ENCODE measurements at regions not wholly inside any gene's neighbourhood (a gene's known extent, or its start where the extent isn't known, plus 50 kb on each side); places are given as distances from the start of the nearest gene placed in this dataset.

GRCh38 chr7:18408868-18409267, 86.7 kb upstream of the HDAC9 start:
- ATAC-seq (no peak), FAIRE-seq (no peak)

DNA sequence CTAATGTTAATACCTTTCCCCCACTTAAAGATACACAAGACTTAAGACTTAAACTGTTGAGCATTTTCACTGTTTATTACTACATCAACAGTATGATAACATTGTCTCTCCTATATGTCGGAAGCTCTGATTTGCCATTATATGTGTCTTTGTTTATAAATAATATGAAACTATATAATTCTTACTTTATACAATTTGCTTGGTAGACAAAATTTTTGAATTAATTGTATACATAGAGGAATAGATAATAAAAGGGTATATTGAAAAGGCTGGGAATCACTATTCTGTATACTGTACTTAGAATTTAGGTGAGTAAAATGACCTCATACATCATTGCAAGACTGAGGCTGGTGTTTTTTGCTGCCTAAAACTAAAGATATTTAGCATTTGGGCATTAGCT, 82.1 kb upstream of the HDAC9 start:
- DNase-seq (no peak), FAIRE-seq (peak; percentile 39), ATAC-seq (no peak)
- WGBS, 2 donors = 88 to 97% methylated on average over 1 of the region's 1 CpG
- Histone ChIP-seq H3K27ac (no peak overlapping the region), H3K4me1 (no peaks in the 10 kb centered on the region), H3K9me3 (no peaks in the 10 kb centered on the region), H3K27me3 (no peaks in the 10 kb centered on the region), H3K4me3 (no peak overlapping the region), H3K36me3 (no peaks in the 10 kb centered on the region)
- intact Hi-C loops (cut with DNase I) = no loop called here
- TF ChIP-seq, protein P1, sequence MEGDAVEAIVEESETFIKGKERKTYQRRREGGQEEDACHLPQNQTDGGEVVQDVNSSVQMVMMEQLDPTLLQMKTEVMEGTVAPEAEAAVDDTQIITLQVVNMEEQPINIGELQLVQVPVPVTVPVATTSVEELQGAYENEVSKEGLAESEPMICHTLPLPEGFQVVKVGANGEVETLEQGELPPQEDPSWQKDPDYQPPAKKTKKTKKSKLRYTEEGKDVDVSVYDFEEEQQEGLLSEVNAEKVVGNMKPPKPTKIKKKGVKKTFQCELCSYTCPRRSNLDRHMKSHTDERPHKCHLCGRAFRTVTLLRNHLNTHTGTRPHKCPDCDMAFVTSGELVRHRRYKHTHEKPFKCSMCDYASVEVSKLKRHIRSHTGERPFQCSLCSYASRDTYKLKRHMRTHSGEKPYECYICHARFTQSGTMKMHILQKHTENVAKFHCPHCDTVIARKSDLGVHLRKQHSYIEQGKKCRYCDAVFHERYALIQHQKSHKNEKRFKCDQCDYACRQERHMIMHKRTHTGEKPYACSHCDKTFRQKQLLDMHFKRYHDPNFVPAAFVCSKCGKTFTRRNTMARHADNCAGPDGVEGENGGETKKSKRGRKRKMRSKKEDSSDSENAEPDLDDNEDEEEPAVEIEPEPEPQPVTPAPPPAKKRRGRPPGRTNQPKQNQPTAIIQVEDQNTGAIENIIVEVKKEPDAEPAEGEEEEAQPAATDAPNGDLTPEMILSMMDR (IDR thresholded peaks at IDR 0.05) = no peak

More at GRCh38 chr7:18408868-18409267, 86.7 kb upstream of the HDAC9 start:
- no peak overlapping the region for H3K4me3 ChIP-seq
- intact Hi-C loops (cut with DNase I) = no loop called here
- H3K36me3 ChIP-seq = no peaks in the 10 kb centered on the region
- no peaks in the 10 kb centered on the region for H3K4me1 ChIP-seq
- no peaks in the 10 kb centered on the region for H3K27me3 ChIP-seq
- TF ChIP-seq, protein P1 (IDR thresholded peaks at IDR 0.05) = no peak
- H3K27ac ChIP-seq = no peak overlapping the region
- DNase-seq = no peak
- 63 to 76% methylated on average over 4 of the region's 4 CpGs for WGBS, 2 donors
- H3K9me3 ChIP-seq = no peaks in the 10 kb centered on the region

DNA sequence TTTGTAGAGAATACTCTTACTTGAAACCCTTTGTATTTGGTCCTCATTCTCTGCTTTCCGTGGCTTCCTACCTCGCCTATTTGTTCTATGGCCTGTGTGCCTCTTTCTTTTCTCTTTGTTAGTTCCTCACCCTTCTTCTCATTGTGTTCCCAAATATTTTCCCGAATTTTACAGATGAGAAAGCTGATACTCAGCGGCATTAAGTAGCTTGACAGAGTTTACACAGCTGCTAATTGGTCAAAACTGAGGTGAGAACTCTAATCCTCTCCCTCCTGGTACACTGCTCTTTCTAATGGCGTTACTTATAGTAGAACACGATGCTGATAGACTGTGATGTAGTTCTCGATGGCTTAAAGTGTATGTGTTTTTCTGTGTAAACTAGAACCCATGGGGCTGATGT, 80.7 kb upstream of the HDAC9 start:
- 30 to 31% methylated on average over 7 of the region's 7 CpGs for WGBS, 2 donors
- no peak overlapping the region for H3K27ac ChIP-seq
- no peaks in the 10 kb centered on the region for H3K36me3 ChIP-seq
- ATAC-seq (no peak), DNase-seq (no peak), FAIRE-seq (no peak)
- no peaks in the 10 kb centered on the region for H3K27me3 ChIP-seq
- TF ChIP-seq, protein P1 (IDR thresholded peaks at IDR 0.05) = no peak
- H3K9me3 ChIP-seq = no peaks in the 10 kb centered on the region
- intact Hi-C loops (cut with DNase I) = no loop called here
- H3K4me3 ChIP-seq = no peak overlapping the region
- no peaks in the 10 kb centered on the region for H3K4me1 ChIP-seq

DNA sequence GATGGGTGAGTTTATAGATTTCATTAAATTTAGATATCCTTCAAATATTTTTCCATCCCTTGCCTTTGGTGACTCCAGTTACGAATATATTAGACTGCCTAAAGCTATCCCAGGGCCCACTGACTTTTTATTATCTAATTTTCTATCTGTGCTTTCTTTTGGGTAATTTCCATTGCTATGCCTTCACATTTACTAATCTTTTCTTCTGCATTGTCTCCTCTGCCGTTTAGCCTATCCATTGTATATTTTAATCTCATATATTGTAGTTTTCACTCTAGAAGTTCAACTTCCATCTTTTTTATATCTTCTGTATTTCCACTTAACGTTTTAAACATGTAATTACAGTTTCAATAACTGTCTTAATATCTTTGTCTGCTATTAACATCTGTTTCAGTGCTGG, 78.6 kb upstream of the HDAC9 start:
- intact Hi-C loops (cut with DNase I) = no loop called here
- H3K4me1 ChIP-seq = no peaks in the 10 kb centered on the region
- H3K27ac ChIP-seq = no peak overlapping the region
- ATAC-seq (no peak), FAIRE-seq (no peak), DNase-seq (no peak)
- no peaks in the 10 kb centered on the region for H3K36me3 ChIP-seq
- TF ChIP-seq, protein P1 (IDR thresholded peaks at IDR 0.05) = no peak
- H3K9me3 ChIP-seq = no peaks in the 10 kb centered on the region
- 52 to 58% methylated on average over 3 of the region's 3 CpGs for WGBS, 2 donors
- no peaks in the 10 kb centered on the region for H3K27me3 ChIP-seq
- H3K4me3 ChIP-seq = no peak overlapping the region

DNA sequence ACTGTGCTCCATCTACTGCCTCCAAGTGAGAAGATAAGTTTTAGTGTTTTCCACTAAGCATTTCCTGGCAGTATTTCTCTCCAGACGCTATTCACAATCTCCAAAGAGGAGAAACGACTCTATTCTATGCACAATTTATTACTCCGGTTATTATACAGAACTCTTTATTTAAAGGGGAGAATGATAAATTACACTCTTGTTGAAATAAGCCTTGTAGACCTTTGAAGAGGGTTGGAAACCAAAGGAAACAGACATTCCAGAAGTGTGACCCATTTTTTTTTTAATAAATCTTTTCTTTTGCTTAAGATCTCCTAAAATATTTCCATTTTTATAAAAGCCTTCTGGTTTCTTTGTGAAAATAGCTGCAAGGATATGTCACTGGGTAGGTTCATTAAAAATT, 76.1 kb upstream of the HDAC9 start:
- Histone ChIP-seq H3K36me3 (no peaks in the 10 kb centered on the region), H3K27ac (no peak overlapping the region)
- no peak for ATAC-seq

More for the DNA sequence above, 76.1 kb upstream of the HDAC9 start:
- Histone ChIP-seq H3K4me3 (no peak overlapping the region), H3K4me1 (no peaks in the 10 kb centered on the region), H3K27me3 (no peaks in the 10 kb centered on the region), H3K9me3 (no peaks in the 10 kb centered on the region)
- TF ChIP-seq, protein P1 (IDR thresholded peaks at IDR 0.05) = no peak
- WGBS, 2 donors = 36 to 47% methylated on average over 3 of the region's 3 CpGs
- DNase-seq = no peak
- intact Hi-C loops (cut with DNase I) = no loop called here
- no peak for FAIRE-seq

All from pancreas (tissue), 10 donors.